ENCODE measurements at regions not wholly inside any gene's neighbourhood (a gene's known extent, or its start where the extent isn't known, plus 50 kb on each side); places are given as distances from the start of the nearest gene placed in this dataset.
"Not testable (repeated sequence)": the region's sequence is repeated elsewhere in the genome, so short reads cannot be mapped to it uniquely, and the experiment has no call there.

GRCh38 chr2:129354631-129355030 is 624.8 kb upstream of the RAB6C start:
- no peak for DNase-seq

DNA sequence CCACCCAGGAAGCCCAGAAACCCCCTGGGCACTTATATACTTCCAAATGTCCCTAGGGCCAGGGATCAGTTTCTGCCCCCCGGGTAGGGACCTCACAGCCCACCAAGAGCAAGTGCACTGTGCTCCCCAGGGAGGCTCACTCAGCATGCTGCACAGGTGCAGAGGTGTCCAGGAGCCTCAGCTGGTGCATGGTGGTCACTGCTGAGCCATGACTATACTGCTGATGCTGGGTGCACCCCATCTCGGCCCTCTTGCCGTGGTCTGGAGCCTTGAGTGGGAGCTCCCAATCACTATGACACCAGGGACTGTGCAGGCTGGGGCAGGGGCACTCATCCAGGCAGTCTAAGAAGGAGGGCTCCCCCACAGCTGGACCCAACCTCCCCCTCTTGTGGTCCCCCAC is 617.8 kb upstream of the RAB6C start:
- no peak for DNase-seq

DNA sequence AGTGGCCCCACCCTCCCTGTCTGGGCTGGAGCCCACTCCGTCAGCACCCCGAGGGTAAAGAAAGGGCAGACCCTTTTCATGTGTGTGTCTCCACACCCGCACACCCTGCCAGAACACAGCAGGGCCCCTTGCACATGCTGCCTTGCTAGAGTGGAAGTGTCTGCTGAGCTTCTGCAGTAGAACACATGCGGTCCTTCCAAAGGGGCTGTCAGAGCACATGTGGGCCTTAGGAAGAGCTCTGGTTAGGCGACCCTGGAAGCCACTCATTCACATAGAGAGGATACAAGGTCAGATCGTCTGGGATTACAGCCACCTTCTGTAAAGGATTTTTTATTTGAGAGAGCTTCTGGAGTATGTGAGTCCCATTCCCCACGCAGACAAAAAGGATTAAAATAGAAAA is 613.2 kb upstream of the RAB6C start:
- no peak for DNase-seq

DNA sequence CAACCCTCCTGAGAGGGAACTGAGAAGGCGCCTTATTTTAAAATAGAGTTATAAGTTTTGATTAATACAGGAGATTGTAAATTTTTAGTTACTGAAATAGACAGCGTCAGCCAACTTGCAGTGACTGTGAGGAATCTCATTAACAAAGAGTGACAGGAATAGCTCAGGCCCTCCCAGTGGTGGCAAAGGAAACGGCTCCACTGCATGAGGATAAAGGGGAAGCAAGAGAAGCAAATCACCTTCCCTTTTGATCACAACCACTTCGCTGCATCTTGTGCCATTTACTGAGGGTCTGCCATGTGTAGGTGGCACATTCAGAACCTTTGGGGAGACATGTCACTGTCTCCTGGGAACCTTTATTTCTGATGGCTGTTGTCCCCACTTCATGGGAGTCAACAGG is 612.4 kb upstream of the RAB6C start:
- DNase-seq = no peak

GRCh38 chr2:129369437-129369836 is 610.0 kb upstream of the RAB6C start:
- DNase-seq = no peak

- DNase-seq = no peak
Observed at GRCh38 chr2:129374452-129374851, 605.0 kb upstream of the RAB6C start.

- DNase-seq = no peak
Observed at GRCh38 chr2:129375632-129376425, 603.6 kb upstream of the RAB6C start.

- no peak for DNase-seq
Observed at GRCh38 chr2:129376426-129377077, 602.9 kb upstream of the RAB6C start.

DNA sequence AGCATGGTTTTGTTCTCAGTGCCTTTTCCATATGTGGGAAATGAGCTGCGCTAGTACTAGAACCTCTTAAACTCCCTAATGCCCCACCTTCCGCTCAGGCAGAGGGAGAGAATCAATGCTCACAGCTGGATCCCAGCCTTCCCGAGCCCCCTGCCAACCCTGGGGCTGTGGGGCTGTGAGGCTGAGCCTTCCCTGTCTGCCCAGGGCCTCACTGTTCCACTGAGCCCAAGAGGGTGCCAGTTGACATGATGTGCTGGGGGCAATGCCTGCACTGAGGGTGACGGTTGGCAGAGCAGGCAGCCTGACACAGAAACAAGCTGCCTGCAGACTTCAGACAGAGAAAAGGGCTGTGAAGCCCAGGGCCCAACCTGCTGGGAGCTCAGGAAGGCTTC is 602.4 kb upstream of the RAB6C start:
- no peak for DNase-seq

GRCh38 chr2:129378186-129378585 is 601.3 kb upstream of the RAB6C start:
- DNase-seq = no peak

- DNase-seq = no peak
Observed at GRCh38 chr2:129379411-129379810, 600.1 kb upstream of the RAB6C start.

- no peak for DNase-seq
Observed at GRCh38 chr2:129381789-129382188, 597.7 kb upstream of the RAB6C start.

GRCh38 chr2:129388870-129389269 is 590.6 kb upstream of the RAB6C start:
- no peak for DNase-seq

DNA sequence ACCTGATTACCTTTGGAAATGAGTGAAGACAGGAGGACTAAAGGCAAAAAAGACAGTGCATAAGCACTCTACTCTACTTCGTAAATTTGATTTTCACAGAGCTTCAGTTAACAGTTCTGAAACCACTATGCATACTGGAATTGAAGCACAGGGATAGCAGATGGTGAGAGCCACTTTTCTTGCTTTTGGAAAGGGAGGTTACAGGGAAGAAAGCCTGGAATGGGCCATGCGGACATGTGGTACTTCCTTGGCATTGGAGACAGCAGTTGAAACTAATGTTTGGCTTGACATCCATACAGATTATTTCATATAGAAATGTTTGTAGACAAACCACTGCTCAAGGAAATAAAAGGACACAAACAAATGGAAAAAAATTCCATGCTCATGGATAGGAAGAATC is 585.6 kb upstream of the RAB6C start:
- DNase-seq = no peak

GRCh38 chr2:129396980-129397599 is 582.4 kb upstream of the RAB6C start:
- no peak for DNase-seq

GRCh38 chr2:129400826-129401225 is 578.6 kb upstream of the RAB6C start:
- DNase-seq = no peak

- no peak for DNase-seq
Observed at GRCh38 chr2:129402076-129402475, 577.4 kb upstream of the RAB6C start.

GRCh38 chr2:129404000-129404685 is 575.3 kb upstream of the RAB6C start:
- DNase-seq = no peak

- no peak for DNase-seq
Observed at GRCh38 chr2:129408570-129408969, 570.9 kb upstream of the RAB6C start.

GRCh38 chr2:129417041-129417440 is 562.4 kb upstream of the RAB6C start:
- DNase-seq = not testable (repeated sequence)

DNA sequence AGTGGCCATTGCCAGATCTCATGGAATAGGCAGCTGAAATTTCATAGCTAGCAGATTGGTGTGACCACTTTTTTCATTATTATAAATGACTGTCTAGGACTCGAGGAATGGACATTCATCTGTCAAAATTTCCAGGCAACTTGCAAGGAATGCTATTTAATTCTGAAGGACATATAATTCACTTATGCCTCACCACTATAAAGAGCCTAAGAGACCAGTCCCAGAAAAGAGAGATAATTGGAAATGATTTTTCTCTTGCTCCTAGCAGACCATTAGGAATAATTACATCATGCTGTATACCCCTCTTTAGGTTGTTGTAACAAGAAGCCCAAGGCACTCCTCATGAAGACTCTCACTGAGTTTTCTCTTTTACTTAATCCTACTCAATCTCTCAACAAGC is 557.4 kb upstream of the RAB6C start:
- DNase-seq = no peak

DNA sequence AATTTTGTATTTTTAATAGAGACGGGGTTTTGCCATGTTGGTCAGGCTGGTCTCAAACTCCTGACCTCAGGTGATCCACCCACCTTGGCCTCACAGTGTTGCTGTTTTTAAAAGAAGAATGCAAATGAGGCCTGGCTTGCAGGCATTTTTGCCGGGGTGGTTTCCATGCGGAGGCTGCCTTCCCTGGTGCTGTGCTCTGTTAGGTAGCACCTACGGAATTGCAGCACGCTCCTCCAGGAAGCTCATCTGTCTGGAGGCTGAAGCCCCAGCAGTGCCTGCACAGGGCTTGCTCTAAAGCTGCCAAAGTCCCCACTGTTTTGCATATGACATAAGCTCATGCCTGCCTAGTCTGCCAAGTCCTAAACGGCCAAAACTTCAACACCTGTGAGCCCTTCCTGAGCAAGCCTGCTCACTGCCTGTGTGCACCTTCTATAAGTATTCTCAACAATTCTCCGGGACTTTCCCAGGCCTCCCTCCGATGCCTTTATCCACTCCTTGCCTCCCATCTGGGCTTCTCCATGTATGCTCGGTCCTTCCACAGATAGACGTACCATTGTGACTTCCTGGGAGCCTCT is 551.3 kb upstream of the RAB6C start:
- no peak for DNase-seq

DNA sequence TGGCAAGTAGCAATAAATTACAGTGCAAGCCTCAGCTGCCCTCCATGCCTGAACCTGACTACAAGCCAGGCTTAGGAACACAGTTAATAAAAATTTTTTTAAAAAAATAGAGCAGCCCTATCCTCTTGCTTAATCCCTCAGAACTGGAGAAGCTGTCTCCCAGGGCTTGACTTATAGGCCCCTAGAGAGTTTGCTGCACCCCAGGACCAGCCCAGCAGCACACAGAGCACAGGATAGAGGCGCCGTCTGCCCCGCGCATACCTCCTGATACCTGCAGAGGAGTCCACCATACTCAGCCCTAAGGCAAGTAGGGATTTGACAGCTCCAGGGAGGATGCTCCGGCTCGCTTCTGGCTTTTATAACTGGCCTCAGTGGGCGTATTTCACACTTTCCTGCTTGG is 548.6 kb upstream of the RAB6C start:
- DNase-seq = no peak
